Nephron (organoid): ENCODE measurements at regions not wholly inside any gene's neighbourhood (a gene's known extent, or its start where the extent isn't known, plus 50 kb on each side); places are given as distances from the start of the nearest gene placed in this dataset.

ENCODE experiments used
- H3K27ac Mint-ChIP-seq, 3 experiments: 2 replicates each; pipeline ENCODE4 v1.8.0; 2020; ENCODE audit warnings: mixed read lengths in 3 of 3, mild to moderate bottlenecking in 2 of 3, moderate library complexity in 1 of 3
- H3K27me3 Mint-ChIP-seq: 2 replicates; pipeline ENCODE4 v1.8.0; 2021; ENCODE audit warnings: low read depth, mild to moderate bottlenecking, moderate library complexity, mixed read lengths
- H3K36me3 Mint-ChIP-seq: 2 replicates; pipeline ENCODE4 v1.8.0; 2020; ENCODE audit warnings: low read depth, mixed read lengths
- H3K4me1 Mint-ChIP-seq: 2 replicates; pipeline ENCODE4 v1.8.0; 2020; ENCODE audit warnings: mixed read lengths
- H3K4me3 Mint-ChIP-seq, 3 experiments: 2 replicates each; pipeline ENCODE4 v1.8.0; 2020; ENCODE audit warnings: mild to moderate bottlenecking in 3 of 3, mixed read lengths in 3 of 3, moderate library complexity in 2 of 3
- H3K9me3 Mint-ChIP-seq: 2 replicates; pipeline ENCODE4 v1.8.0; 2020; ENCODE audit warnings: mixed read lengths
- CTCF ChIP-seq, 3 experiments: fragments of 200-600 bp; sonication (generic); IDR thresholded peaks; one replicate each; pipeline ENCODE4 v1.5.0; 2021; ENCODE audit warnings: antibody characterized with exemption in 3 of 3; ENCODE audit not compliant: unreplicated experiment in 3 of 3

GRCh38 chr10:43867113-43867512 is 218.4 kb upstream of the ZNF32 start:
- Mint-ChIP-seq H3K27me3 (peaks cover 11% of the 10 kb centered on the region), H3K9me3 (no peaks in the 10 kb centered on the region), H3K27ac (peak overlapping the region; percentile 67 to 97 (median 91)), H3K36me3 (no peaks in the 10 kb centered on the region), H3K4me1 (peaks cover 65% of the 10 kb centered on the region), H3K4me3 (no peak overlapping the region)
- TF ChIP-seq CTCF (IDR thresholded peaks at IDR 0.05; ENCODE audit: unreplicated experiment in 3 of 3) = no peak

- Mint-ChIP-seq H3K4me3 (no peak overlapping the region), H3K27me3 (peaks cover 11% of the 10 kb centered on the region), H3K9me3 (no peaks in the 10 kb centered on the region), H3K36me3 (no peaks in the 10 kb centered on the region), H3K4me1 (peaks cover 66% of the 10 kb centered on the region), H3K27ac (peak overlapping the region; percentile 13 to 97 (median 67))
- TF ChIP-seq CTCF (IDR thresholded peaks at IDR 0.05; ENCODE audit: unreplicated experiment in 3 of 3) = no peak
These were observed 218.0 kb upstream of the ZNF32 start for GRCh38 chr10:43866712-43867111.

DNA sequence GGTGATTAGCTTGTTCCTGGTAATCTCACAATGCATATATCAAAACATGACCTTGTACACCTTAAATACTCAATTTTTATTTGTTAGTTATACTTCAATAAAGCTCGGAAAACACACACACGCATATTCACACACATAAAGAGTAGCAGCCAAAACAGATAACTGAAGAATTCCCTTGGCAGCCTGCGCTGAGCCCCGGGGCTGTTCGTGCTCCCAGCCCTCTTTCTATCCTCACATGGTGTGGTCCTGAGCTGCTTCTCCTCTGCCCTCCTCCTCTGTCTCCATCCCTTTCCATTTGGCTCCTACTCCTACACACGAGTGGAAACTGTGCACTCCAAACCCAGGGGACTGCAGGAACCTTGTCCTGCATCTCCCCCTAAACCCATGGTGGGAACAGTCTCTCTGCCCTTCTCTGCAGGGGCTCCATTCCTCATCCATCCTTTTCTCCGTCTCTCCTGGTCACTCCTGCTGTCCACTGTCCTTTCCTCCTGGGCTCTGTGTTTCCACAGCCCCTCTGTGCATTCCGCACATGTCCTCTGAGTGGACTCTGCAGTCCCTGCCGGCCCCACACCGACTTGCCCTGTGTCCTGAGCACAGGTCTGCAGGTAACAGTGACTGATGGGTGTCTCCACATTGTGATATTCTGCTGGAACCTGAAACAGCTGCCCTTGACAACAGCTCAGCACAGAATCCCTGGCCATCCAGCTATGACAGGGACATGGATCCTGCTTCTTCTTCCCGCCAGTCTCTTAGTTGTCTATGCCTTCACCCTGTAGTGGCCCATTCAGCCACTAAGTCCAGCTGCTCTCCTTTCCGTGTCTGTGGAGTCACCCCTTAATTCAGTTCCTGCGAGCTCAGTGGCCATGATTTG is 216.8 kb upstream of the ZNF32 start:
- H3K27me3 Mint-ChIP-seq = peaks cover 11% of the 10 kb centered on the region
- H3K4me3 Mint-ChIP-seq = no peak overlapping the region
- no peaks in the 10 kb centered on the region for H3K9me3 Mint-ChIP-seq
- peak overlapping the region; percentile 13 to 79 (median 43) for H3K27ac Mint-ChIP-seq
- no peaks in the 10 kb centered on the region for H3K36me3 Mint-ChIP-seq
- peaks cover 66% of the 10 kb centered on the region for H3K4me1 Mint-ChIP-seq
- TF ChIP-seq CTCF (IDR thresholded peaks at IDR 0.05; ENCODE audit: unreplicated experiment in 3 of 3) = no peak

DNA sequence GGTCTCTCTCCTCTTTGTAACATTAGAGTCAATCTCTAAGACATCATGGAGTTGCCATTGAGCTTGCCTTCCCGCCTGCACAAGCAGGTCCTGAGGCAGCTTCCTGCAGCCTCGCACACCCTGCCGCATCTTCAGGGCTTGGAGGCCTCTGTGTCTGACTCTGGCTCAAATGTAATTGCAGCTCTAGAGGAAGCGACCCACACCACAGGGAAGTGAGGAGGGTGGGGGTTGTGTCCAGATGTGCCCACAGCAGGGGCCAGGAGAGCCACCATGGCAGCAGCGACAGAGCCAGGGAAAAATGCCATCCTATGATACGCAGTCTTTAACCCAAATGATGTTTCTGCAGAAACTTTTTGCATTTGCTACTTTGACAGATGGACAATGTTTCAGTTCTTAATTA is 216.0 kb upstream of the ZNF32 start:
- Mint-ChIP-seq H3K27ac (peak overlapping the region; percentile 13 to 79 (median 59)), H3K4me1 (peaks cover 63% of the 10 kb centered on the region), H3K4me3 (no peak overlapping the region), H3K9me3 (no peaks in the 10 kb centered on the region), H3K36me3 (no peaks in the 10 kb centered on the region), H3K27me3 (peaks cover 11% of the 10 kb centered on the region)
- TF ChIP-seq CTCF (IDR thresholded peaks at IDR 0.05; ENCODE audit: unreplicated experiment in 3 of 3) = no peak

- Mint-ChIP-seq H3K4me3 (no peak overlapping the region), H3K4me1 (peaks cover 62% of the 10 kb centered on the region), H3K36me3 (no peaks in the 10 kb centered on the region), H3K27ac (peak overlapping the region; percentile 31 to 59 (median 32)), H3K9me3 (no peaks in the 10 kb centered on the region), H3K27me3 (peaks cover 11% of the 10 kb centered on the region)
- no peak for TF ChIP-seq CTCF (IDR thresholded peaks at IDR 0.05; ENCODE audit: unreplicated experiment in 3 of 3)
These were observed 215.3 kb upstream of the ZNF32 start for GRCh38 chr10:43863859-43864591.
